Activated T-helper 1 cell treated with Interleukin-2 at 50 U/mL for 16 hours (primary cell): ENCODE measurements at regions not wholly inside any gene's neighbourhood (a gene's known extent, or its start where the extent isn't known, plus 50 kb on each side); places are given as distances from the start of the nearest gene placed in this dataset.

ENCODE experiments used
- DNase-seq: peaks from one replicate; pipeline ENCODE4 v3.0.0-alpha.2; 2020; ENCODE audit warnings: low read depth

DNA sequence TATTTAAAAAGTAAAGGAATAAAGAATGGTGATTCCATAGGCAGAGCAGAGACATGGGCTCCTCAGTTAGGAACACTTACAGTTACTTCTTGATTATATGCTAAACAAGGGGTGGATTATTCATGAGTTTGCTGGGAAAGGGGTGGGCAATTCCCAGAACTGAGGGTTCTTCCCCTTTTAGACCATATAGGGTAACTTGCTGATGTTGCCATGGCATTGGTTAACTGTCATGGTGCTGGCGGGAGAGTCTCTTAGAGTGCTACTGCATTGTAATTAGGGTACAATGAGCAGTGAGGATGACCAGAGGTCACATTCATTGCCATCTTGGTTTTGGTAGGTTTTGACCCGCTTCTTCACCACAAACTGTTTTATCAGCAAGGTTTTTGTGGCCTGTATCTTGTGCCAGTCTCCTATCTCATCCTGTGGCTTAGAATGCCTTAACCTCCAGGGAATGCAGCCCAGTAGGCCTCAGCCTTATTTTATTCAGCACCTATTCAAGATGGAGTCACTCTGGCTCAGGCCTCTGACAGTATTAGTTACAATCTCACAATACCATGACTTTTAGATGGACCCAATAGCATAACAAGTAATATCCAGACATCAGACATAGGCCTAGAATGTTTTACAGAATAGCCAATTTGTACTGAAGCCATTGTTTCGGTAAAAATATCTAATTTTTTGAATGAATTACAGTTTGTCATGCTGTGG, 106.8 kb downstream of the ZBTB18 start:
- DNase-seq, result no peak

DNA sequence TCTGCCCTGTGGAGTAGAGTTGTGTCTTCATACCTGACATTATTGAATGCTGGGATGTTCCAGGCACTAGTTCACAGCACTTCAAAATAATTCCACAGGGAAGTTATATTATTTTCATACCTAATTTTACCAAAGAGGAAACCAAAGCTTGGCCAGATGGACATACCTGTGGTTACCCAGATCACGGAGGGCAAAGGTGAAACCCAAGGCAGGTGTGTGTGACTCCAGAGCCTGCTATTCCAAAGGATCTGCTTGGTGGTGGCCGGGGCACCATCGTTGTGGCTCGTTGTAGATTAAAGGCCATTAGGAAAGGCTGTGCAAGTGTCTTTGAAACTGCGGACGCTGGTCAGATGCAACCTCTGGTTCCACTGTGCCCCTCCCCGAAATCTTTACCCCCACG, 108.6 kb downstream of the ZBTB18 start:
- DNase-seq, result no peak

DNA sequence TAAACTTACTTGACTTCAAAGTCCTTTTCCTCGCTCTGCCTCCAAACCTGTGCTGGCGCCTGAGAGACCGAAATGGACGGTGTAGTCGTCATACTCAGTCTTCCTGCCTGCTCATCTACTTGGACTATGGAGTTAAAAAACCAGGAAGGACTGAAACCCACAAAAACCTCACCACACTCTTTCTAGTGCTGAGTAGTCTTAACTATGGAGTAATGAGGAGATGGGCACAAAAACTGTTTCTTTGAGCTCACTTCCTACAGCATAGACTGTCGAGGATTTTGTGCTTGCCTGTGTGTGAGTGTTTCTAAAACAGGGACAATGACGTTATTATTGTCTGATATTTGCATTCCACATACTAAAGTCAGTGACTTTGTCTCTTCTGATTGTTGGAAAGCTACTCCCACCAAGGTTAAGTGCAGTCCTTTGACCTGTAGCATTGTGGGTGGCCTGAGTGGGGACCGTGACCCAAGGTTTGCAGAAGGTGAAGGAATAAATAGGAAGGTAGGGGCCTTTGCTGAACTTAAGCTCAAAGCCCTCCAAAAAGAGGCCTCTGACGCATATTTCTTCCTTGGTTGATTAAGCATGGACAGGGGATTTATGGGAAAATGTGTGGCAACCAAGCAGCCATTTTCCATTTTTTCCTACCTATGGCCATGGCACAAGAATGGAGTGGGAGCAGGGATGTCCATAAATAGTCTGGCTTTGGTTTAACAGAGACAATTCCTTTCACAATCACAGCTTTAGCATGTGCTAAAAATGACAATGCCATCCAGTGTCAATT, 109.6 kb downstream of the ZBTB18 start:
- no peak for DNase-seq

DNA sequence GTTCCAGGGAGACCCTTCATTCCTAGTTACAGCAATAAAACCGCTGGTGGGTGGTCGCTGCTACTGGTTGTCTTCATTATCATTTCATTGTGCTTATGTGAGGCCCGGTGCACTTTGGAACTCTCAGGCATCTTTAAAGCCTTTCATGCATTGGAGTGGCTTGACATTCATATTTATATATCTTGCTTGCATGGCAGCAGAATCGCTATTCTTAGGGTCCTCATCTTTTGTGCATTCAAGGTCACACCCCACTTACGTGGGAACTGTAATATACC, 110.1 kb downstream of the ZBTB18 start:
- DNase-seq, result no peak

DNA sequence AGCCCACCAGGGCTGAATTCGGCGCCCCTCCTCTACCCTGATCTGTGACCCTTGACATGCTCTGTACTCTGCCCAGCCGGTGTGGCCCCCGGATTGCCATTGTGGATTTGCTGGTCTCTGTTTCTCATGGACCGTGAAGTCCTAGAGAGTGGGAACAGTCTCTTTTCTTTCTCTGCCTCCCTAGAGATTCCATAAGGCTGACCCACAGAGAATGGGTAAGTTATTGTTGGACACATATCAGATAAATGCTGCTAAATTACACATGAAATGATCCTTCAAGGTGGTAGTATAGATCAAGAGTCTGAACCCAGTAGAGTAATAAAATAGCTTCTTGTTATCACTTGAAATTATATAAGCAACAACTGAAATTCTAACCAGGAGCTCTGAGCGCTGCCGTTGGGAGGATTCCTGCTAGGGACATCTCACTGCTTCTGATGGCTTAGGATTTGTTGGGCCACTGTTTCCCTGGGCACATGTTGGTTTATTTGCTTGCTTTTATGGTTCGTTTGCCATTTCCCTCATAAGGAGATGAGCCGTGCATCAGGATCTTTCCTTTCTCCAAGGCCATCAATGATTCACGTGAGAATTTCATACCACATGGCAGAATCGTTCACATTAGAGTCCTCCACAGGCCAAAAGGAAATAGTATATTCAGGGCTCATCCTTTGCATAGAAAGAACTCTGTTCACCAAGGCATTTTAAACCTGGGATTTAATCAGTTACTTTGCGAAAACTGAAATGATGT, 111.9 kb downstream of the ZBTB18 start:
- no peak for DNase-seq

DNA sequence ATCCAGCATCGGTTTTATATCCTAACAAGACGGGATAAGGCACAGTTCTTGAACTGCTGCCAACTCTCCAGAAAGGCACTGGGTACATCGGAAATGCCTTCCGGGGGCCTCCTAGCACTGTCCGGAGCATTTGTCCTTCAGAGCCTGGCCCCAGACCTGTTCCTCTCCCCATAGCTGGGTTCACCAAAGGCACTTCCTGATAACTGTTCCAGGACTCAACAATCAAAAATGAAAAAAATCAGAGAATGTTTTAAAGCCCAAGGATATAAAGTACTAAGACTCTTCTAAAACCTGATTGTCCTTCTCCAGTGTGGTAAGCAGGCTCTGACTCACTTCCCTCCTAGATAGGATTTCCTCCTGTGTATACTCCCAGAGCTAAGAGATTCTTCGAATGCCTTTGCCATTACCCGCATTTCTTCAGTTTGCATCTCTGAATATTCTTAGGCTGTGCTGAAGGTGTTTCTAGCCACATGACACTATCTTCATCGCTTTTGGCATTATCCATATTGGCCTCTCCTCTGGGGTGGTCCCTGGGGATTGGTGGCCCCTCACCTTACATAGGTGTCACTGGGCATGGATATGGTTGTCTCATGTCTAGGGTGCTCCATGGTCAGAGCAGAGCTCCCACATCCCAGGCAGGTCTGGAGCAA, 112.9 kb downstream of the ZBTB18 start:
- no peak for DNase-seq

DNA sequence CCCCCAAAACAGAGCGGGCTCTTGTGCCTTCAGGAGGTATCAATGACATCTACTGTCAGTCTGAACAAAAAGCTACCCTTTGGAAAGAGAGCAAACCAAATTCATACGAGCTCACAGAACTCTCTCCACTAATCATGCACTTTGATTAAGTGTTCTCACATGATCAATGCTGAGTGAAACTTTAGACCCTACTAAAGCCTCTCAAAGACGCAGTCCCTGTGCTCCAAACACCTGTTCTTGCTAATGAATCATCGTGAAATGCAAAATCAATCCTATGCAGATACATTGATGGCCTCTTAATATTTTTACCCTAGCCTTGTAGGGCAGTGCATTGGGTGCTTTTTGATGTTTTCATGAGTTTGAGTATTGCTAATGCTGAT, 113.4 kb downstream of the ZBTB18 start:
- no peak for DNase-seq

DNA sequence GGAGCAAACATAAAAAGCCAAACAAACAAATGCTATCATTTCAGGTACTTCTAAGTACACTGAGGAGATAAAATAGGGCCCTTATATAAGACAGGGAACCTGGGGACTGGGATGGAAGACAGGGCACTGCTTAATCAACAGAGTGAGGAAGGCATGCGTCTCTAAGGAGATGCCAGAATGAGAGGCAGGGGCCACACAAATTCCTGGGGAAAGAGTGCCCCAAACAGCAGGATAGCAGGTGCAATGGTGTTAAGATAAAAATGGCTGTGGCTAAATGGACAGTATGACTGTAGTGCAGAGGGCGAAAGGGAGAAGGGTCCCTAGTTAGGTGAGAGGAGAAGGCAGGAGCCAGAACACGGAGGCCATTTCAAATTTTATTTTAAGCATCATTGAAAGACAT, 113.9 kb downstream of the ZBTB18 start:
- no peak for DNase-seq

DNA sequence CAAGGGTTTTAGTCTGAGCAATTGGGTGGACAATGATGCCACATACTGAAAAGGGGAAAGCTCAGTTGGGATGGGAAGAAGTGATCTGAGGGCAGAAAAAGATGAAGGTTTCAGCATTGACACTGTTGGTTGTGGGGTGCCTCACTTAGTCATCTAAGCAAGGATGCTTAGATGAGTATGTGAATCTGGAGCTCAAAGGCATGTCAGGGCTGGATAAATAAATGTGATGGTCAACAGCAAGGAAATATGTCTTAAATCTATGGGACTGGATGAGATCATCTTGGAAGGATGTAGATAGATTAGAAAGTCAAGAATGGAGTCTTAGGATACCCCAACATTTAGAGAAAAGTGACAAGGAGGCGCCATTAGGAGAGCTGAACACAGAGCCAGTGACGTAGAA, 114.6 kb downstream of the ZBTB18 start:
- DNase-seq, result no peak

DNA sequence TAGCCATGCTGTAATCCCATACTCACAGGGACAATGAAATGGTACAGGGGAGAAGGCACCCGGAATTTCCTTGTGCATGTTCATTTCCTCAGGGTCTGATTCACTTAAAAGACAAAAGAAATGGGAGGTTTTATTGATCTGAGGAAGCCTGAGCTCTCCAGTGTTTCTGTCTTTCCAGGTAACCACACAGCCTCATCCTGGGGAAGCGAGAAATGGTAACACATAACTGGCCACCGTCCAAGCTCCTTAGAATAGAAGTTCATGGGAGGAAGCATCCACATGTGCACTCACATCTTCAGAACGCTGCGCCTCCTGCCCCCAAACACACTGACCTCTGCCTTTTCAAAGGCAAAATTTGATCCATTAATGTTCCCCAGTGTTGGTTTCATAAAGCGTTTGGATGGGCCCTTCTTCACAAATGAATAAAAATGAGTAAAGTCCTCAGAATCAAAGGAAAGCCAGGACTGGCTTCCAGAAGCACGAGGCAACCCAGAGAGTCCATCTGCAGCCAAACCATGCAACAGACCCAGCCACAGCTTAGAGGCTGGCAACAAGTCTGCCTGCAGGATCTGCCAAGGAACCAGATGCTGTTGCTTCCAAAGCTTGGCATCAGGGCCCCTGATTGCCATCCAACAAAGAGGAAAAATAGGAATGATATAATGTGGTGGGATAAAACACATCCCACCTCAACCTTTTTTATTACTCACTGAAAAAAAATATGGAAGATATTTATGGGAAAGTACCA, 120.3 kb downstream of the ZBTB18 start:
- DNase-seq, result no peak

DNA sequence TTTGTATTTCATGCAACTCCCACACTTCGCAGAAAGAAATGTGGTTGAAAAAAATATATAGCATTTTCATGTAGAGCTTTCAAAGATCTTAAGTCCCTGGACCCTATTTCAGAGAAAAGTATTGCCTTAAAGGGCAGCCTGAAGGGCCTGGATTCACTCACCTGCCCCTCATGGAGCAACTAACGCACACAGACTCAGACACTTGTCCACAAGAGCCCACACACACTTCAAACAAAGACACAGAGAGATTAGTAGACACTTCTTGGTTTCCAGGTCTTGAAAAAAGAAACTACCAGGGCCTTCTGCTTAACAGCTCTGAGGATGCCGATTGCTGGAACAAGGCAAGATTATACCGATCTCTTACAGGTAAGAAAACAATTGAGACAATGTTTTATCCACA, 122.2 kb downstream of the ZBTB18 start:
- no peak for DNase-seq

DNA sequence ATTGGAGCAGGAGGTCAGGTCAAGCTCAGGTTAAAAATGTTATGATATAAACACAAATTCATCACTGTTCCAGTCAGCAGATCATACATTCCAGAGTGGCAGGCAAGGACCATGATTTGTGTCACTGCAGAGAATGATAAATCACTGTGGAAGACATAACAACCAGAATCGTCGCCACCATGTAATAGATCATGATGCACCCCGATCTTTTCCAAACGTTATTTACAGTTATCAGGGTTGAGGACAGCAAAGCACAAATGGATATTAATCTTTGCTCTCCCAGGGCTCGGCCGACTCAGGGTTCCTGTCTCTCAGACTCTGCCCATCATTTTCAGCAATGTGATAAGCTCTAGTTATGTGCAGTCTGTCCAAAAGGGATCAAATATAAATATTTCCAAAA, 122.7 kb downstream of the ZBTB18 start:
- no peak for DNase-seq

DNA sequence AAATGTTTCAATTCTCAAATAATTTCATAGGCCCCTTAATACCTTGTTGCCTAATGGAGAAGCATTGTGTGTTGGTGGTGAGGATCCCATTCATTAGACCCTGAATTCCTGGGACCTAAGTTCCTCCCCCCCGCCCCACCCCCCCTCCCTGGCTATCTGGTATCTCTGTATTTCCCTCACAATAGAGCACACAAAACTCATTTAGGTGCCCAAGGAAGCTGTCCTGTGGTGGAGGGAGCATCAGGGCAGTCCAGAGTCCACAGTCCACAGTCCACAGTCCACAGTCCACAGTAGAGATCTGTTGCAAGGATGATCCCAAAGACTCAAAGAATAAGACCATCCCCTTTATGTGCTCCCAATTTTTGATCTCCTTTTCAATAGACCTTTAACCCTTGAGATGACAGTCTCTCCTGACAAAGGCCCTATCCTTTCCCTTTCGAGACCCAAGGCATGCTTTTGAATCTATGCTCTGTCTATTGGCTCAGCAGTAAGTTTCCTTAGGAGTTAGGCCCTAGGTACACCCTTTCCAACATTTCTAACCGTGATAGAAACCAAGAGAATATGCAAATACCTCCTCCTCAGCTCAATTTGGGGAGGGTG, 123.9 kb downstream of the ZBTB18 start:
- no peak for DNase-seq

DNA sequence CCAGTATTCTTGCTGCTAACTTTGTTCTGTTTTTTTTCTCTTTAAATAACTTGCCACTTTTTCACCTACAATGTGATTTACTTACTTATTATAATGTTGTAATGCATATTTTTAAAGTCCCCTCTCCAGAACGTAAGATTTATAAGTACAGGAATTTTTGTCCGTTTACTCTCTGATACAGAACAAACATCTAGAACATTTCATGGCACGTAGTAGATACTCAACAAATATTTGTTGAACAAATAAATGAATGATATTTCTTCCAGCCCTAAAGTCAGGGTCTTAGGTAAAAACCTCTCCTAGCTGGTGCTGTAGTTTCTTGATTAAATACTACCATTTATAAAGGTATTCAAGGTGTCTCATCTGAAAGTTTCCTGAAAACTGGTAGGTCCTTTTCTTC, 125.1 kb downstream of the ZBTB18 start:
- DNase-seq, result no peak

DNA sequence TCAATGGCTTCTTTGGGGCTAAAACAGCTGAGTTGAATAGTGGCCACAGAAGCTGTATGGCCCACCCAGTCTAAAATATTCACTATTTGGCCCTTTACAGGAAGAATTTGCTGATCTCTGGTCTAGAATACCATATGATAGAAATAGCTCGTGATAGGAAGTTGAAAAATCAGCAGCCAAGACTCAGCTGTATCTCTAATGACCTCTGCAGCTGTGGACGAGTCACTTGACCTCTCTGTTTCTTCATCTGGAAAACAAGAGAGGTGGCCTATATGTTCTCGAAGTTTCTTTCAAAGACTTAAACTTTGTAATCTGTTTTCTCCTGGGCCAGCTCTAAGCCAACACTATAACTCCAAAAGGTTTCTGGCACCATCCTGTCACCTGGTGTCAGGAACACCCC, 129.2 kb downstream of the ZBTB18 start:
- DNase-seq, result no peak

DNA sequence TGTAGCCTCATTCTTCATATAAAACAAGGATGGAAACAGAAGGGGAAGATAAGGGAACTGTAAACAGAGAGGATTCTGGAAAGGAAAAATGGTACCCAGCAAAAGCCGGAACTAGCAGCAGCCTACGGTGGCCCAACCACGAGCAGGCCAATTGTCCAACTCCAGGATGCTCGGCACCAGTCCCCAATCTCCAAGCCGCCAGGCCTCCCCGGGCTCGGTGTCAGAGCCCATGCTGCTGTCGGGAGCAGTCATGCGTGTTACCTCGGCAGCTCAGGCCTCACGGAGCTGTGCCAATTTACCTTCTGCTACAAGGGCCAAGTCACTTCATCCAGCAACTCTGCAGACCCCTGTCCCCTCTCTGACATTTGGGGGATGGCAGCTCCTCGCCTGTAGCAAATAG, 130.8 kb downstream of the ZBTB18 start:
- no peak for DNase-seq

DNA sequence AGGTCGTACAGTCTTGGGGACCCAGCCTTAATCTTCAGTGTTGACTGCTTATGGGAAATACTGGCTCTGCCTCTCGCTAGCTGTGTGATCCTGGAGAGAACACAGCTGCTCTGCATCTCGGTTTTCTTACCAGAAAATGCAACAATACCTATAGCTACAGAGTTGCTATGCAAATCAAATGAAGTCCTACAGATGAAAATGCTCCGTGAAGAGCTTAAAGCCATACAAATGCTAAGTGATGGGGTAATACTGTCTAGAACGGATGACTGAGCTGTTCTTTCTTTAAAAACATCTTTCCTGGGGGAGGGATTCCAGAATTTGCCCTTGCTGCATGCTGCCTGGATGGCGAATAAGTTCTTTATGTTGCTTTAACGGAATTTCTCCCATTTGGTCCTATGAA, 132.0 kb downstream of the ZBTB18 start:
- no peak for DNase-seq

DNA sequence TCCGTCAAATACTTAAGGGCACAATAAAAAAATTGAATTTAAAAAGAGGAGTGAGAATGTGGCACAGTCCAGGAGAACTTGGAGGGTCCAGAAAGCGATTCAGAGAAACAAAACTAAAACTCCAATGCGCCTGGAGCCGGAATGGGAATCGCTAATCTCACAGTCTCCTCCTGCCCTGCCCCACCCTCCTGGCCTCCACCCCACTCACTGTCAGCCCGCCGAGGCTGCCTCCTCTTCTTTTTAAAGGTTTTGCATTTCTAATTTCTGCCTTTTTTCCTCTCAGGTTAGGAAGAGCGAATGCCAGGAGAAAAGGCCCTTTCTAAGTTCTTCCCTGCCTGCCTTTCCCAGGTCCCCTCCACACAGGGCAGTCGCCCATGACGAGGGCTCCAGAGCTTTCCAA, 135.3 kb downstream of the ZBTB18 start:
- DNase-seq, result no peak

DNA sequence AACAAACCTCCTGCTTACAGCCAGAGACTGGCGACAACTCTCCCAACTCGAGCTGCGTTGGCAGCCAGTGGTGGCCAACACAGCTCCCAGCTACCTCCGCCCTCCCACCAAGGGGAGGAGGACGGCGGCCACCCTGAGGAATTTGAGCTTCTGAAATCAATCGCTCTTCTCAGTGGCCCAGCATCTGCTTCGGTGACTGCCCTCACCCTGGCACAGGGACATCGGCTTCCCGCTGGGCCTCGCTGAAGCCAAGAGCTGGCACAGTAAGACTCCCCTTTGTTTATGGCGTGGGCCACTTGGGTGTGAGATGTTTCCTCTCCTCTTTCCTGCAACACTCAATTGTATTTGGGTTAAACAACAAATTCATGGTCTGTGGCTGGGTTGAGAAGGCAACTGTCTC, 136.2 kb downstream of the ZBTB18 start:
- DNase-seq, result no peak

DNA sequence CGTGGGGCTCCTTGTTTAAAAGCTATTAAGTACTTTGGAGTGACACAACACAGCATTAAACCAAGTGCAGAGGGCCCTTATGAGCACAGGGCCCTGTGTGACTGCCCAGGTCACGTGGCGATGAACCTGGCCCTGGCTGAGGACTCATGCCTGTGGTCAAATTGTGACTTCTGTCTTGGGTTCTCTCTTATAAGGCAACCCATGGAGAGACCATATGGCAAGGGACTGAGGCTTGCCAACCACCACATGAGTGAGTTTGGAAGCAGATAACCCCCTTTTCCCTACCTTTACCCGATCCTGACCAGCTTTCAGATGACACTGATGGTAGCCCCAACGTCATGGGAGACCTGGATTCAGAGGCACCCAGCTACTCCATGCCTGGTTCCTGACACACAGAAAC, 140.5 kb downstream of the ZBTB18 start:
- DNase-seq, result no peak

DNA sequence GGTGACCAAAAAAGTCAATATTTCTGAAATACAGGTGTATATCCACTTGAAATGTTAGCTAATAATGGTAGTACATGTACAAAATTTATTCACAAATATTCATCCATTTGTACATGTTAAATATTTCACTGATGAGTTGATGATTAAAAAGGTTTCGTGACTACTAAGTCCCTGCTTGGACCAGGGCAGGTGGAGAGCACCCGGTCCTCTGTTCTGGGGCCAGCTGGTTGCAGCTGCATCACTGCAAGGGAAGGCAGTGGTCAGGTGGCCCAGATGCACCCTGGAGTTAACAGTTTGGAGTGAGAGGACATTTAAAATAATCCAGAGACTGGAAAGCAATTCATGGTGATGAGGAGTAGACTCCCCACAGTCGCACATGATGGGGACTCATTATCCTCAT, 141.2 kb downstream of the ZBTB18 start:
- DNase-seq, result no peak
